DOHH2 (cell line): ENCODE measurements at regions not wholly inside any gene's neighbourhood (a gene's known extent, or its start where the extent isn't known, plus 50 kb on each side); places are given as distances from the start of the nearest gene placed in this dataset.
"Not testable (repeated sequence)": the region's sequence is repeated elsewhere in the genome, so short reads cannot be mapped to it uniquely, and the experiment has no call there.

Source experiments
- H3F3A ChIP-seq: fragments of 200-600 bp; sonication (generic), shearing (Covaris generic); 2 replicates; pipeline ENCODE4 v1.6.0; 2016; ENCODE audit warnings: antibody characterized with exemption, mild to moderate bottlenecking; ENCODE audit not compliant: control insufficient read depth, insufficient read depth
- H3K27ac ChIP-seq: fragments of 200-600 bp; sonication (generic); 2 replicates; pipeline ENCODE4 v1.5.1; 2014; ENCODE audit warnings: low read depth, mild to moderate bottlenecking, low read length, moderate library complexity
- H3K27me3 ChIP-seq: fragments of 200-600 bp; sonication (generic); 2 replicates; pipeline ENCODE4 v1.6.1; 2014; ENCODE audit warnings: mild to moderate bottlenecking, low read length, mixed read lengths; ENCODE audit not compliant: control insufficient read depth
- H3K36me3 ChIP-seq: fragments of 200-600 bp; sonication (generic); 2 replicates; pipeline ENCODE4 v1.6.1; 2014; ENCODE audit warnings: mild to moderate bottlenecking, low read length, moderate library complexity, mixed read lengths; ENCODE audit not compliant: control insufficient read depth
- H3K4me1 ChIP-seq: fragments of 200-600 bp; sonication (generic); 2 replicates; pipeline ENCODE4 v1.6.1; 2014; ENCODE audit warnings: mild to moderate bottlenecking, low read length, mixed read lengths; ENCODE audit not compliant: control insufficient read depth
- H3K4me2 ChIP-seq: fragments of 200-600 bp; sonication (generic); 2 replicates; pipeline ENCODE4 v1.6.0; 2014; ENCODE audit warnings: mild to moderate bottlenecking, low read length, moderate library complexity
- H3K4me3 ChIP-seq: fragments of 200-600 bp; sonication (generic); 2 replicates; pipeline ENCODE4 v1.5.1; 2014; ENCODE audit warnings: mild to moderate bottlenecking, low read length, mixed read lengths
- H3K79me2 ChIP-seq: fragments of 200-600 bp; sonication (generic); 2 replicates; pipeline ENCODE4 v1.6.1; 2014; ENCODE audit warnings: mild to moderate bottlenecking, low read length, mixed read lengths; ENCODE audit not compliant: control insufficient read depth
- H3K9me2 ChIP-seq: fragments of 200-600 bp; sonication (generic); replicated peaks from 2 replicates; pipeline ENCODE4 v1.6.1; 2014; ENCODE audit warnings: mild to moderate bottlenecking, low read length, mixed read lengths; ENCODE audit not compliant: control insufficient read depth
- H3K9me3 ChIP-seq: fragments of 200-600 bp; sonication (generic); 2 replicates; pipeline ENCODE4 v1.6.1; 2014; ENCODE audit warnings: antibody characterized with exemption, low read length, mixed read lengths; ENCODE audit not compliant: control insufficient read depth, insufficient read depth
- H4K20me1 ChIP-seq: fragments of 200-600 bp; sonication (generic); 2 replicates; pipeline ENCODE4 v1.6.0; 2014; ENCODE audit warnings: low read depth, mild to moderate bottlenecking, antibody characterized with exemption, low read length, moderate library complexity; ENCODE audit not compliant: control insufficient read depth, insufficient read depth
- EZH2phosphoT487 ChIP-seq: fragments of 200-600 bp; sonication (generic); IDR thresholded peaks from 2 replicates; pipeline ENCODE4 v1.6.1; 2017; ENCODE audit warnings: borderline replicate concordance, mild to moderate bottlenecking, antibody characterized with exemption, low read length, moderate library complexity, mixed read lengths
- TF ChIP-seq, protein P1 (sequence below): fragments of 200-600 bp; sonication (generic); IDR thresholded peaks from one replicate; pipeline ENCODE4 v1.5.1; 2014; ENCODE audit warnings: antibody characterized with exemption, mild to moderate bottlenecking, low read depth, low read length; ENCODE audit not compliant: poor library complexity, severe bottlenecking

DNA sequence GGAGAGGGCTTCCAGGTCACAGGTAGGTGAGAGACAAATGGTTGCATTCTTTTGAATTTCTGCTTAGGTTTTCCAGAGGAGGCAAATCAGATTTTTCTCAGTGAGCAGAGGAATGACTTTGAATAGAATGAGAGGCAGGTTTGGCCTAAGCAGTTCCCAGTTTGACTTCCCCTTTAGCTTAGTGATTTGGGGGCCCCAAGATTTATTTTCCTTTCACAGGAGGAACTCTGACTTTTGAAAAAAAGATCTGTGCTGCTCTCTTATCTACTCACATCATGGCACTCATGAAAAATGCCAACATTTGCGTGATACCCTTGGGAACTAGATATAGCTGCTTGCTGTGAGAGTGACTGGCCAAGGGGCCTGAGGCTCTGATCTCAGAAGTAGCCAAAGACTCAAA lies 58.0 kb upstream of the EVL start:
- no peaks in the 10 kb centered on the region for H3K27me3 ChIP-seq
- no peaks in the 10 kb centered on the region for H4K20me1 ChIP-seq
- peaks cover 6% of the 10 kb centered on the region for H3K9me3 ChIP-seq
- no peak overlapping the region for H3K27ac ChIP-seq
- TF ChIP-seq EZH2phosphoT487, result no peak
- TF ChIP-seq, protein P1, sequence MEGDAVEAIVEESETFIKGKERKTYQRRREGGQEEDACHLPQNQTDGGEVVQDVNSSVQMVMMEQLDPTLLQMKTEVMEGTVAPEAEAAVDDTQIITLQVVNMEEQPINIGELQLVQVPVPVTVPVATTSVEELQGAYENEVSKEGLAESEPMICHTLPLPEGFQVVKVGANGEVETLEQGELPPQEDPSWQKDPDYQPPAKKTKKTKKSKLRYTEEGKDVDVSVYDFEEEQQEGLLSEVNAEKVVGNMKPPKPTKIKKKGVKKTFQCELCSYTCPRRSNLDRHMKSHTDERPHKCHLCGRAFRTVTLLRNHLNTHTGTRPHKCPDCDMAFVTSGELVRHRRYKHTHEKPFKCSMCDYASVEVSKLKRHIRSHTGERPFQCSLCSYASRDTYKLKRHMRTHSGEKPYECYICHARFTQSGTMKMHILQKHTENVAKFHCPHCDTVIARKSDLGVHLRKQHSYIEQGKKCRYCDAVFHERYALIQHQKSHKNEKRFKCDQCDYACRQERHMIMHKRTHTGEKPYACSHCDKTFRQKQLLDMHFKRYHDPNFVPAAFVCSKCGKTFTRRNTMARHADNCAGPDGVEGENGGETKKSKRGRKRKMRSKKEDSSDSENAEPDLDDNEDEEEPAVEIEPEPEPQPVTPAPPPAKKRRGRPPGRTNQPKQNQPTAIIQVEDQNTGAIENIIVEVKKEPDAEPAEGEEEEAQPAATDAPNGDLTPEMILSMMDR, result no peak
- H3F3A ChIP-seq, result no peaks in the 10 kb centered on the region
- no peaks in the 10 kb centered on the region for H3K9me2 ChIP-seq
- no peaks in the 10 kb centered on the region for H3K4me1 ChIP-seq
- H3K79me2 ChIP-seq, result no peaks in the 10 kb centered on the region
- H3K4me3 ChIP-seq, result no peak overlapping the region
- H3K4me2 ChIP-seq, result no peak overlapping the region
- no peaks in the 10 kb centered on the region for H3K36me3 ChIP-seq

DNA sequence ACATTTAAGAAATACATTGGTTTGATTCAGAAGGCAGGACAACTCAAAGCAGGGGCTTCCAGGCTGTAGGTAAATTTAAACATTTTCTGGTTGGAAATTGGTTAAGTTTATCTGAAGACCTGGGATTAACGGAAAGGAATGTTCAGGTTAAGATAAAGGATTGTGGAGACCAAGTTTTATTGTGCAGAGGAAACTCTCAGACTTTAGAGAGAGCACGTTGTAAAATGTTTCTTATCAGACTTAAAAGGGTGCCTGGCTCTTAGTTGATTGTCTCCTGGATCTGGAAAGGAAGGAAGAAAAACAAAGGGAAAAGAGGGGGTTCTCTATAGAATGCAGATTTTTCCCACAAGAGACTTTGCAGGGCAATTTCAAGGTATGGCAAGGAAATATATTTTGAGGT lies 55.4 kb upstream of the EVL start:
- H3K9me3 ChIP-seq, H3K4me3 ChIP-seq, H4K20me1 ChIP-seq: not testable (repeated sequence)

DNA sequence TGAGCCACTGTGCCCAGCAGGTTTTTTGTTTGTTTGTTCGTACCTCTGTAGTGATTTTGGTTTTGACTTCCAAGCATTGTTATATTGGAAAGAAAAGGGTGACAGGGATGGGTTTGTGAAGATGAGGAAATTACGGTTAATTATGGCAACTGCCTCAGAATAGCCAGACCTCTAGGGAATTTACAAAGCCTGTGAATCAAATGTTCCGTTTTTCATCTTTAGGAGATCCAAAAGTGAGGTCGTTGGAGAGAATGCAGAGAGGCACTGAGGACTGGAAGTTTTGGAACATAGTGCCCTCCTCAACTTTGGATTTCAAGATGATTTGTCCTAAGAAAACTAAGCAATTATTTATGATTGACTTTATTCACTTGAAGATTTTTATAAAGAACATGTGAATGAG lies 54.5 kb upstream of the EVL start:
- H3F3A ChIP-seq, result no peaks in the 10 kb centered on the region
- no peak overlapping the region for H3K27ac ChIP-seq
- no peaks in the 10 kb centered on the region for H3K27me3 ChIP-seq
- no peak overlapping the region for H3K4me3 ChIP-seq
- H3K79me2 ChIP-seq, result no peaks in the 10 kb centered on the region
- no peaks in the 10 kb centered on the region for H3K9me2 ChIP-seq
- H3K4me1 ChIP-seq, result 0 out of 2 replicates have a peak, but pooled peaks cover 7% of the 10 kb centered on the region
- H3K4me2 ChIP-seq, result no peak overlapping the region
- no peaks in the 10 kb centered on the region for H4K20me1 ChIP-seq
- TF ChIP-seq, protein P1, result no peak
- no peak for TF ChIP-seq EZH2phosphoT487
- H3K36me3 ChIP-seq, result no peaks in the 10 kb centered on the region
- H3K9me3 ChIP-seq, result no peaks in the 10 kb centered on the region

More for the DNA sequence above, 55.4 kb upstream of the EVL start:
- H3F3A ChIP-seq, H3K9me2 ChIP-seq, H3K4me1 ChIP-seq, H3K79me2 ChIP-seq, H3K27ac ChIP-seq, H3K4me2 ChIP-seq, H3K27me3 ChIP-seq, H3K36me3 ChIP-seq: not testable (repeated sequence)

DNA sequence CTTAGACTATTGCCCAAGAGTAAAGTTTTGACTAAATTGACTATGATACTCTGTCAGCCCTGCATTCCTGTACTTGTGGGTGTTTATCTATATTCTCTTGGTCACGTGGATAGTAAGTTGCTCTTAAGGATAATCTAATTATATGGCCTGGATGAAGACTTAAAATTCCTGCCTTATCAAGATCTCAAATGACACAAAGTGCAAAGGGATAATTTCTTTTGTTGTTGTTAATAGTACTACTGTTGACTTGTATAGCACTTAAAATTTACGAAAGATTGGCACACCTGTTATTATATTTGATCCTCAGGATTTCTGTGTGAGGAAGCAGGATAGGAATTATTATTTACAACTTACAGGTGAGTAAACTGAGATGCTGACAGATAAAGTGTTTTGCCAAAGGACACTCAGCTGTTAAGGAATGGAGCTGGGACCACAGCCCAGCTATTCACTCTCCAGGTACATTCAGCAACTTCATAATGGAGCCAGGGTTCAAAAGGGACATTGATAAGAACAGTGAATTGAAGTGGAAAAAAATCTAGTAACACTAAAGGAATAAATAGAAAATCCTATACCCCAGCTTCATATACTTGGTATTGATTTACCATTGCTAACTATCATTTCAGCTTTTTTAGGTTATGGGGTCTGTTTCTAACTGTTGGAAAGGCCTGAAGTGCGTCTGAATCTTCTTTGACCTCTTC lies 53.4 kb upstream of the EVL start:
- Histone ChIP-seq H3K36me3 (no peaks in the 10 kb centered on the region), H3K4me1 (0 out of 2 replicates have a peak, but pooled peaks cover 7% of the 10 kb centered on the region), H3K4me2 (no peak overlapping the region), H3K4me3 (no peak overlapping the region), H4K20me1 (no peaks in the 10 kb centered on the region), H3K9me2 (no peaks in the 10 kb centered on the region), H3K79me2 (no peaks in the 10 kb centered on the region), H3K9me3 (no peaks in the 10 kb centered on the region), H3F3A (no peaks in the 10 kb centered on the region), H3K27ac (no peak overlapping the region), H3K27me3 (no peaks in the 10 kb centered on the region)
- TF ChIP-seq EZH2phosphoT487, result no peak
- TF ChIP-seq, protein P1, result no peak
